ENCODE measurements at regions not wholly inside any gene's neighbourhood (a gene's known extent, or its start where the extent isn't known, plus 50 kb on each side); places are given as distances from the start of the nearest gene placed in this dataset.

DNA sequence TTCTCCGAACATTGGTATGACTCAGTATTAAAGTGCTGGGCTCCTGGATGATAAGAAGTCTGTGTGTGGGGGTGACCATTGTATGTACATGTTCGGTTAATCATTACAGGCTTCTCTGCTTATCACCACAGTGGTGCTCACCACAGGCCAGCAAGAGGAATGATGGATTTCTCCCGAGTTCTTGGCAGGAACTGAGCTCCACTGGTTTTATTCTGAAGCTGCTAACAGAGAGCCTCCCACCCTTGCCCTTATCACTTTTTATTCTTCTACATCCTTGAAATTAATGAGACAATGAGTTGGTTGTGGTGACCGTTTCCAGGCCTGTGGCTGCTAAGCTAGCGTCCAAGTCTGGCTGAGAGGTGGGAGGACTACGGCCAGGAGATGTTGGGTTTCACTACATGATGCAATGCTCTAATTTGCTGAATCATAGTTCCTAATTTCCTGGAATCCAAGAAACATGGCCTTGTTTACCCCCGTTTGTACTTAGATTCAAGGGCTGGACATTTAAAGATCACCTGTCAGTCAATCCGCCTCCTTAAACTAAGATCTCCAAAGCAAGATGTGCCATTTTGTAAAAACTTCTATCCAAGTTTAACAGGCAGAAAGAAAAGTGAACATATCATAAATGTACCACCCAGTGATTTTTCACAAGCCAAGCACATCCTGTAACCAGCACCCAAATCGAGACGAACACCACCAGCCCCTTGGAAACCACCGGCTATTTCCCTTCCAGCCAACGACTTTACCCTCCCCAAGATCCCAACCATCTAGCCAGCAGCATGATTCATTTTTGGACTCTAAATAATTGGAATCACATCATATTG lies 172.5 kb downstream of the FOXA2 start:
- TF ChIP-seq POLR2AphosphoS5 (IDR thresholded peaks at IDR 0.05; ENCODE audit: low read depth, low read length) (no peak), POLR2A (IDR thresholded peaks at IDR 0.05; ENCODE audit: low read depth, low read length) (no peak), TAF1 (IDR thresholded peaks at IDR 0.05; ENCODE audit: low read depth, low read length) (no peak), PAX5 (IDR thresholded peaks at IDR 0.05; ENCODE audit: insufficient read depth, low read length, severe bottlenecking) (no peak)
